ENCODE measurements at regions not wholly inside any gene's neighbourhood (a gene's known extent, or its start where the extent isn't known, plus 50 kb on each side); places are given as distances from the start of the nearest gene placed in this dataset.
A peak's percentile ranks its signal among the peaks of the same experiment; 100 is the strongest.

DNA sequence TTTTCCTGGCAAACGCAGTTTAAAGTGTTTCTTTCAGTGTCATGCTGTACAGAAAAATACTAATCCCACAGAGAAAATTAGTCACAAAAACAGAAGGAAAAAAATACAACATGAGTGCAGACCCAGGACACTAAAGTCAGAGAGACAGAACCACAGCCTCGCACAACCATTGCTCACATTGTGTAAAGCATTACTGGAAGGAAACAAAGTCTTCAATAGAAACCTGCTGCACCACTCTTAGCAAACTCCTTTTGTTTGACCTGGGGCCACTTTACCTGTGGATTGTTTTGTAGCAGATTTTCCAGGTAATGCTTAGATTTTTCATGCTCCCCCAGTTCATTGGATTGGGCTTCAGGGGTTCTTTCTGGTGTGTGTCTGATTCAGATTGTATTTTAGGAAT lies 131.8 kb upstream of the TMLHE start:
- intact Hi-C loops (cut with micrococcal nuclease), result no loop called here
- BruUV-seq (replicated peaks), result no TSS peak
- ATAC-seq, result no peak
- H3K36me3 ChIP-seq (ENCODE audit: control insufficient read depth, insufficient read depth, low read length), result no peaks in the 10 kb centered on the region
- H3K27me3 ChIP-seq (ENCODE audit: control insufficient read depth in 2 of 2, insufficient read depth in 2 of 2, low read length in 2 of 2), result no peaks in the 10 kb centered on the region
- H3K9me3 ChIP-seq (replicated peaks; ENCODE audit: control insufficient read depth, insufficient read depth, low read depth, low read length), result no peaks in the 10 kb centered on the region
- H3K4me3 ChIP-seq, result no peak overlapping the region
- H3K27ac ChIP-seq (ENCODE audit: extremely low read depth, low read depth, low read length), result no peak overlapping the region
- peak overlapping the region; percentile 62 for H2AFZ ChIP-seq (ENCODE audit: low read depth, low read length)
- H3K9me1 ChIP-seq (ENCODE audit: control insufficient read depth, insufficient read depth, low read length), result no peaks in the 10 kb centered on the region
- in situ Hi-C loops (cut with MboI), result no loop called here
- H4K20me1 ChIP-seq (replicated peaks; ENCODE audit: control insufficient read depth, insufficient read depth, low read length), result no peaks in the 10 kb centered on the region
- ChIA-PET POLR2A (no interaction called here), CTCF (ENCODE audit: low intra/inter-chr PET ratio) (no interaction called here)
- peaks cover 0 to 10% of the 10 kb centered on the region in 2 experiments; a peak in 3 of 5 replicates for H3K4me1 ChIP-seq (replicated peaks in 1 of 2; ENCODE audit: control insufficient read depth in 2 of 2, insufficient read depth in 2 of 2, low read length in 2 of 2)
- WGBS (ENCODE audit: insufficient coverage, low coverage, missing lambda C conversion rate), result 68% methylated on average over 2 of the region's 2 CpGs
- no peak for DNase-seq (ENCODE audit: extremely low read depth in 1 of 4, low spot score in 3 of 4)
- H3K9ac ChIP-seq (ENCODE audit: insufficient read depth in 1 of 2, low read depth in 2 of 2, low read length in 2 of 2), result no peak overlapping the region
- no peak overlapping the region for H3K4me2 ChIP-seq (ENCODE audit: insufficient read depth, low read length)
- no peaks in the 10 kb centered on the region for H3K79me2 ChIP-seq (ENCODE audit: control insufficient read depth, insufficient read depth, low read length)
- FAIRE-seq, result no peak
- TF ChIP-seq FIP1L1 (IDR thresholded peaks at IDR 0.05; ENCODE audit: low read depth, low read length, poor library complexity, severe bottlenecking) (no peak), RNF2 (IDR thresholded peaks at IDR 0.05) (no peak), HDAC2 (IDR thresholded peaks at IDR 0.05) (no peak), ZNF3 (CRISPR knock-in tag; IDR thresholded peaks at IDR 0.05) (no peak), ELF1 (tag; IDR thresholded peaks at IDR 0.05) (no peak), HNRNPH1 (optimal IDR thresholded peaks at IDR 0.05; ENCODE audit: low read depth, low read length) (no peak), CBX3 (IDR thresholded peaks at IDR 0.05; ENCODE audit: borderline replicate concordance in 1 of 2, low read length in 2 of 2) (no peak), CSDE1 (IDR thresholded peaks at IDR 0.05) (no peak), ZNF75A (CRISPR knock-in tag; IDR thresholded peaks at IDR 0.05) (no peak), PCBP2 (IDR thresholded peaks at IDR 0.05; ENCODE audit: low read depth, low read length, poor library complexity, severe bottlenecking) (no peak), RUNX1 (IDR thresholded peaks at IDR 0.05; ENCODE audit: low read depth) (no peak), ZFPM2 (CRISPR knock-in tag; IDR thresholded peaks at IDR 0.05) (no peak), SMC3 (conservative IDR thresholded peaks at IDR 0.05; ENCODE audit: insufficient read depth, low read depth, low read length) (no peak), POLR2AphosphoS5 (IDR thresholded peaks at IDR 0.05; ENCODE audit: control insufficient read depth, insufficient read depth, low read depth, low read length) (no peak), SREBF2 (CRISPR knock-in tag; IDR thresholded peaks at IDR 0.05) (no peak), MAFK (IDR thresholded peaks at IDR 0.05; ENCODE audit: low read length) (no peak)
- TF ChIP-seq, protein P1, sequence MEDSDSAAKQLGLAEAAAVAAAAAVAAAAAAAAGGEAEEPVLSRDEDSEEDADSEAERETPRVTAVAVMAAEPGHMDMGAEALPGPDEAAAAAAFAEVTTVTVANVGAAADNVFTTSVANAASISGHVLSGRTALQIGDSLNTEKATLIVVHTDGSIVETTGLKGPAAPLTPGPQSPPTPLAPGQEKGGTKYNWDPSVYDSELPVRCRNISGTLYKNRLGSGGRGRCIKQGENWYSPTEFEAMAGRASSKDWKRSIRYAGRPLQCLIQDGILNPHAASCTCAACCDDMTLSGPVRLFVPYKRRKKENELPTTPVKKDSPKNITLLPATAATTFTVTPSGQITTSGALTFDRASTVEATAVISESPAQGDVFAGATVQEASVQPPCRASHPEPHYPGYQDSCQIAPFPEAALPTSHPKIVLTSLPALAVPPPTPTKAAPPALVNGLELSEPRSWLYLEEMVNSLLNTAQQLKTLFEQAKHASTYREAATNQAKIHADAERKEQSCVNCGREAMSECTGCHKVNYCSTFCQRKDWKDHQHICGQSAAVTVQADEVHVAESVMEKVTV (CRISPR knock-in tag; IDR thresholded peaks at IDR 0.05), result no peak
- TF ChIP-seq, protein P2, sequence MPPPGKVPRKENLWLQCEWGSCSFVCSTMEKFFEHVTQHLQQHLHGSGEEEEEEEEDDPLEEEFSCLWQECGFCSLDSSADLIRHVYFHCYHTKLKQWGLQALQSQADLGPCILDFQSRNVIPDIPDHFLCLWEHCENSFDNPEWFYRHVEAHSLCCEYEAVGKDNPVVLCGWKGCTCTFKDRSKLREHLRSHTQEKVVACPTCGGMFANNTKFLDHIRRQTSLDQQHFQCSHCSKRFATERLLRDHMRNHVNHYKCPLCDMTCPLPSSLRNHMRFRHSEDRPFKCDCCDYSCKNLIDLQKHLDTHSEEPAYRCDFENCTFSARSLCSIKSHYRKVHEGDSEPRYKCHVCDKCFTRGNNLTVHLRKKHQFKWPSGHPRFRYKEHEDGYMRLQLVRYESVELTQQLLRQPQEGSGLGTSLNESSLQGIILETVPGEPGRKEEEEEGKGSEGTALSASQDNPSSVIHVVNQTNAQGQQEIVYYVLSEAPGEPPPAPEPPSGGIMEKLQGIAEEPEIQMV (tag; conservative IDR thresholded peaks at IDR 0.05; ENCODE audit: low read depth), result no peak
